ENCODE measurements at regions not wholly inside any gene's neighbourhood (a gene's known extent, or its start where the extent isn't known, plus 50 kb on each side); places are given as distances from the start of the nearest gene placed in this dataset.

DNA sequence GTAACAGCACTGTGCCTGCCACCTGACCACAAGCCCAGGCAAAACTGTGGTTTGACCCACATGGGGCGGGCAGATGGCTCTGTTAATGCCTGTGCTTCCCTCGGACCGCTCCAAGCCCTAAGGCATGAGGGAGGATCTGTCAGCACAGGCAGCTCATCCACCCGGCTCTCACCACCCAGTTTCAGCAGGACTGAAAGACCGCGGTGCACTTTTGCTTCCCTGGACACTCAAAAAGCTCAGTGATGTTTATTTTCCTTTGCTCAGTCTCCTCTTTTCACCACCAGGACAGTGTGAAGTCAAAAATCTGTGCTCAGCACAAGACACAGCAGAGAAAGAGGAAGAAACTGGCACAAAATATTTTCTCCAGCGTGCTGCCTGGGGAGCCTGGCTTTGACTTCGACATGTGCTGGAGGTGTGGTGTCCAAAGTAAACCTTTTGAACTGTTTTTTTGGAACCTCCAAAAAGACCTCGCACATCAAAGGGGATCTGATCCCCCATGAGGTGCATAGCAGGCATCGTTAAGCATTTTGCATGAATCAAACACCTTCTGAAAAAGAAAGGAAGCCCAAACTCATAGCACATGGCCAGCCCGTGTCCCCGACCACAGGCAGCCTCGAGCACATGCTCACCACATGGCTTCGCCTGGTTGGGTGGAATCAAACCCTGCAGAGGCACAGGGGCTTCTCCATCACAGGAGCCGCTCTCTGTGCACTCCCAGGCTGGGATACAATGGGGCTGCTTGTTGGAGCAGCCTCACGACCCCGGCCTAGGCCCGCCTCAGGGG lies 441.7 kb upstream of the JARID2 start:
- Histone ChIP-seq H3K9me3 (ENCODE audit: control insufficient read depth, insufficient read depth, low read depth, low read length) (no peaks in the 10 kb centered on the region), H3K79me2 (ENCODE audit: control insufficient read depth, insufficient read depth, low read length) (no peaks in the 10 kb centered on the region), H3K9ac (ENCODE audit: insufficient read depth, low read length) (no peak overlapping the region), H4K20me1 (ENCODE audit: control insufficient read depth, extremely low read depth, insufficient read depth, low read length) (no peaks in the 10 kb centered on the region), H3K27ac (ENCODE audit: insufficient read depth, low read length) (no peak overlapping the region), H3K4me2 (ENCODE audit: extremely low read depth, insufficient read depth, low read length) (no peak overlapping the region), H2AFZ (ENCODE audit: low read length) (no peak overlapping the region), H3K4me1 (ENCODE audit: control insufficient read depth, extremely low read depth, insufficient read depth, low read length) (peaks cover 2% of the 10 kb centered on the region), H3K36me3 (ENCODE audit: control insufficient read depth, insufficient read depth, low read length) (no peaks in the 10 kb centered on the region), H3K4me3 (replicated peaks in 1 of 4; ENCODE audit: control extremely low read depth in 1 of 4, insufficient read depth in 1 of 4, low read depth in 3 of 4, low read length in 4 of 4) (no peak overlapping the region), H3K27me3 (ENCODE audit: control insufficient read depth, insufficient read depth, low read length) (no peaks in the 10 kb centered on the region)
- DNase-seq (ENCODE audit: low read depth in 2 of 2) = peak in 1 of 2 donors; percentile 19
- TF ChIP-seq, protein P1, sequence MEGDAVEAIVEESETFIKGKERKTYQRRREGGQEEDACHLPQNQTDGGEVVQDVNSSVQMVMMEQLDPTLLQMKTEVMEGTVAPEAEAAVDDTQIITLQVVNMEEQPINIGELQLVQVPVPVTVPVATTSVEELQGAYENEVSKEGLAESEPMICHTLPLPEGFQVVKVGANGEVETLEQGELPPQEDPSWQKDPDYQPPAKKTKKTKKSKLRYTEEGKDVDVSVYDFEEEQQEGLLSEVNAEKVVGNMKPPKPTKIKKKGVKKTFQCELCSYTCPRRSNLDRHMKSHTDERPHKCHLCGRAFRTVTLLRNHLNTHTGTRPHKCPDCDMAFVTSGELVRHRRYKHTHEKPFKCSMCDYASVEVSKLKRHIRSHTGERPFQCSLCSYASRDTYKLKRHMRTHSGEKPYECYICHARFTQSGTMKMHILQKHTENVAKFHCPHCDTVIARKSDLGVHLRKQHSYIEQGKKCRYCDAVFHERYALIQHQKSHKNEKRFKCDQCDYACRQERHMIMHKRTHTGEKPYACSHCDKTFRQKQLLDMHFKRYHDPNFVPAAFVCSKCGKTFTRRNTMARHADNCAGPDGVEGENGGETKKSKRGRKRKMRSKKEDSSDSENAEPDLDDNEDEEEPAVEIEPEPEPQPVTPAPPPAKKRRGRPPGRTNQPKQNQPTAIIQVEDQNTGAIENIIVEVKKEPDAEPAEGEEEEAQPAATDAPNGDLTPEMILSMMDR (conservative IDR thresholded peaks at IDR 0.05 in 1 of 2, IDR thresholded peaks at IDR 0.05 in 1 of 2; ENCODE audit: low read depth in 1 of 2, low read length in 2 of 2) = no peak

- Histone ChIP-seq H3K4me2 (ENCODE audit: extremely low read depth, insufficient read depth, low read length) (peak overlapping the region; percentile 54), H3K79me2 (ENCODE audit: control insufficient read depth, insufficient read depth, low read length) (no peaks in the 10 kb centered on the region), H3K9ac (ENCODE audit: insufficient read depth, low read length) (no peak overlapping the region), H4K20me1 (ENCODE audit: control insufficient read depth, extremely low read depth, insufficient read depth, low read length) (no peaks in the 10 kb centered on the region), H3K36me3 (ENCODE audit: control insufficient read depth, insufficient read depth, low read length) (no peaks in the 10 kb centered on the region), H3K4me1 (ENCODE audit: control insufficient read depth, extremely low read depth, insufficient read depth, low read length) (peaks cover 2% of the 10 kb centered on the region), H3K9me3 (ENCODE audit: control insufficient read depth, insufficient read depth, low read depth, low read length) (no peaks in the 10 kb centered on the region), H3K27ac (ENCODE audit: insufficient read depth, low read length) (no peak overlapping the region), H3K4me3 (replicated peaks in 1 of 4; ENCODE audit: control extremely low read depth in 1 of 4, insufficient read depth in 1 of 4, low read depth in 3 of 4, low read length in 4 of 4) (no peak overlapping the region), H3K27me3 (ENCODE audit: control insufficient read depth, insufficient read depth, low read length) (no peaks in the 10 kb centered on the region), H2AFZ (ENCODE audit: low read length) (peak overlapping the region; percentile 64)
- peak; percentile 89 to 93 for DNase-seq (ENCODE audit: low read depth in 2 of 2)
- TF ChIP-seq EZH2 (IDR thresholded peaks at IDR 0.05; ENCODE audit: low read length, missing control alignments) = no peak
- TF ChIP-seq, protein P1 (conservative IDR thresholded peaks at IDR 0.05 in 1 of 2, IDR thresholded peaks at IDR 0.05 in 1 of 2; ENCODE audit: low read depth in 1 of 2, low read length in 2 of 2) = no peak
Observed at GRCh38 chr6:14804785-14805210, 441.1 kb upstream of the JARID2 start.

- H4K20me1 ChIP-seq (ENCODE audit: control insufficient read depth, extremely low read depth, insufficient read depth, low read length) = no peaks in the 10 kb centered on the region
- no peaks in the 10 kb centered on the region for H3K79me2 ChIP-seq (ENCODE audit: control insufficient read depth, insufficient read depth, low read length)
- no peak for TF ChIP-seq EZH2 (IDR thresholded peaks at IDR 0.05; ENCODE audit: low read length, missing control alignments)
- TF ChIP-seq, protein P1 (conservative IDR thresholded peaks at IDR 0.05 in 1 of 2, IDR thresholded peaks at IDR 0.05 in 1 of 2; ENCODE audit: low read depth in 1 of 2, low read length in 2 of 2) = no peak
- DNase-seq (ENCODE audit: low read depth in 2 of 2) = no peak
- H3K9ac ChIP-seq (ENCODE audit: insufficient read depth, low read length) = no peak overlapping the region
- H3K27me3 ChIP-seq (ENCODE audit: control insufficient read depth, insufficient read depth, low read length) = no peaks in the 10 kb centered on the region
- no peak overlapping the region for H3K27ac ChIP-seq (ENCODE audit: insufficient read depth, low read length)
- H3K4me2 ChIP-seq (ENCODE audit: extremely low read depth, insufficient read depth, low read length) = no peak overlapping the region
- peaks cover 2% of the 10 kb centered on the region for H3K4me1 ChIP-seq (ENCODE audit: control insufficient read depth, extremely low read depth, insufficient read depth, low read length)
- H2AFZ ChIP-seq (ENCODE audit: low read length) = no peak overlapping the region
- H3K4me3 ChIP-seq (replicated peaks in 1 of 4; ENCODE audit: control extremely low read depth in 1 of 4, insufficient read depth in 1 of 4, low read depth in 3 of 4, low read length in 4 of 4) = no peak overlapping the region
- no peaks in the 10 kb centered on the region for H3K9me3 ChIP-seq (ENCODE audit: control insufficient read depth, insufficient read depth, low read depth, low read length)
- H3K36me3 ChIP-seq (ENCODE audit: control insufficient read depth, insufficient read depth, low read length) = no peaks in the 10 kb centered on the region
Observed at GRCh38 chr6:14806101-14806500, 439.8 kb upstream of the JARID2 start.
